Breast epithelium (tissue), 3 donors: ENCODE measurements at regions not wholly inside any gene's neighbourhood (a gene's known extent, or its start where the extent isn't known, plus 50 kb on each side); places are given as distances from the start of the nearest gene placed in this dataset.

Source experiments
- POLR2A ChIP-seq: fragments of 450-650 bp; IDR thresholded peaks from one replicate; pipeline ENCODE4 v1.6.1; 2016; ENCODE audit warnings: antibody characterized with exemption, mild to moderate bottlenecking, moderate library complexity
- POLR2AphosphoS5 ChIP-seq, 3 donors: sonication (generic); formaldehyde crosslinking; IDR thresholded peaks; one replicate each; pipeline ENCODE4 v1.6.1; 2017; ENCODE audit warnings: antibody characterized with exemption in 3 of 3
- TF ChIP-seq, protein P1 (sequence below), 3 donors: fragments of 450-650 bp; IDR thresholded peaks; one replicate each; pipeline ENCODE4 v1.5.1; 2016 to 2017; ENCODE audit warnings: antibody characterized with exemption in 3 of 3, mild to moderate bottlenecking in 3 of 3, moderate library complexity in 3 of 3

DNA sequence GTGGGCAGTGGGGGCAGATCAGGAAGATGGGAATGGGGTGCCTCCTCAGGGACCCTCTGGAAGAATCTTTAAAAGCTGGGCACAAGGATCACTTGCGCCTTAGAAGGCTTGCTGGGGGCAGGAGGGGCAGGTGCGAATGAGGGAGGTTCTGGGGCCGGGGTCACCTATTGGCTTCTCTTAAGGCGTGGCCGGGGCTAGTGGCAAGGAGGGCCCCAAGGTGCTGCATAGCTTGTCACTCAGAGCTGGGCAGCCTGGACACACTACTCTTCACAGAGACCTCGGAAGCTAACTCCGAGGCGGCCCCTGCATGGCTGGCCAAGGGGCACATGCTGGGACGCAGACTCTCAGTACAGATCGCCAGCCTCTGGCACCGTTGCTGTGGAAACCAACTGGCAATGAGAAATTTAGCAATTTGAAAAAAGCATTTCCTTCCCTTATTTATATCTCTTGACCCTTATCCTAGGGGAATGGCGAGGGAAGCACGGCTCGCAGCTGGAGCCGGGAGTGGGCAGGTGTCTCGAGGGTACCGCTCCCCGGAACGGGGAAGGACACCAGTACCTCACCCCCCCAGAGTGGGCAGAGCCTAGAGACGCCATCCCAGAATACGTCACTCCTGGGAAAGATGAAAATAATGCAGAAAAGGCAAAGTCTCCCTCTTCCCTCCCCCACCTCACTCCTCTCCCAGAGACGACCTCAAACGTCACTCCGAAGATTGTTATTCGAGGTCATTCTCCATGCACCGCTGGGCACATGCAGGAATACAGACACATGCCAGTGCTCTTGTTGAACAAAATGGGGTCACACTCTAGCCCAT is 188.1 kb downstream of the CTTN start:
- TF ChIP-seq POLR2A (no peak), POLR2AphosphoS5 (IDR thresholded peaks at IDR 0.05) (no peak)
- TF ChIP-seq, protein P1, sequence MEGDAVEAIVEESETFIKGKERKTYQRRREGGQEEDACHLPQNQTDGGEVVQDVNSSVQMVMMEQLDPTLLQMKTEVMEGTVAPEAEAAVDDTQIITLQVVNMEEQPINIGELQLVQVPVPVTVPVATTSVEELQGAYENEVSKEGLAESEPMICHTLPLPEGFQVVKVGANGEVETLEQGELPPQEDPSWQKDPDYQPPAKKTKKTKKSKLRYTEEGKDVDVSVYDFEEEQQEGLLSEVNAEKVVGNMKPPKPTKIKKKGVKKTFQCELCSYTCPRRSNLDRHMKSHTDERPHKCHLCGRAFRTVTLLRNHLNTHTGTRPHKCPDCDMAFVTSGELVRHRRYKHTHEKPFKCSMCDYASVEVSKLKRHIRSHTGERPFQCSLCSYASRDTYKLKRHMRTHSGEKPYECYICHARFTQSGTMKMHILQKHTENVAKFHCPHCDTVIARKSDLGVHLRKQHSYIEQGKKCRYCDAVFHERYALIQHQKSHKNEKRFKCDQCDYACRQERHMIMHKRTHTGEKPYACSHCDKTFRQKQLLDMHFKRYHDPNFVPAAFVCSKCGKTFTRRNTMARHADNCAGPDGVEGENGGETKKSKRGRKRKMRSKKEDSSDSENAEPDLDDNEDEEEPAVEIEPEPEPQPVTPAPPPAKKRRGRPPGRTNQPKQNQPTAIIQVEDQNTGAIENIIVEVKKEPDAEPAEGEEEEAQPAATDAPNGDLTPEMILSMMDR (IDR thresholded peaks at IDR 0.05) = no peak
